IMR-90 (cell line): ENCODE measurements at regions not wholly inside any gene's neighbourhood (a gene's known extent, or its start where the extent isn't known, plus 50 kb on each side); places are given as distances from the start of the nearest gene placed in this dataset.

ENCODE experiments used
- ATAC-seq: fragments of 200-7000 bp; cut with Tn5 transposase; 2 replicates; pipeline ENCODE4 v1.9.1; 2020; ENCODE audit warnings: low read depth, mild to moderate bottlenecking, moderate library complexity
- BruUV-seq: library from RNA; stranded (reverse); fragments of 400-500 nt; replicated peaks from 2 replicates; lab custom pipeline; 2021; lab: Mats Ljungman, UMichigan
- CTCF ChIA-PET: fragments of 300-600 bp; formaldehyde crosslinking; extraction: SDS; loops from one replicate; lab custom pipeline; 2021; ENCODE audit warnings: antibody characterized with exemption; lab: Yijun Ruan, JAX
- POLR2A ChIA-PET: fragments of 300-600 bp; sonication (Branson Sonifier 250); formaldehyde crosslinking; loops from one replicate; lab custom pipeline; 2022; ENCODE audit warnings: antibody characterized with exemption; ENCODE audit not compliant: unreplicated experiment; lab: Charles Lee
- DNase-seq: peaks from one replicate; pipeline ENCODE4 v3.0.0; 2013
- H2AFZ ChIP-seq: replicated peaks from 2 replicates; pipeline ENCODE3; 2013; ENCODE audit warnings: low read length, mild to moderate bottlenecking; ENCODE audit not compliant: poor library complexity
- H2AK5ac ChIP-seq: 2 replicates; pipeline ENCODE4 v1.6.1; 2013; ENCODE audit warnings: low read depth, low read length, inconsistent platforms
- H2AK9ac ChIP-seq: replicated peaks from 2 replicates; pipeline ENCODE3; 2013; ENCODE audit warnings: mild to moderate bottlenecking, low read depth, low read length, moderate library complexity; ENCODE audit not compliant: poor library complexity
- H2BK120ac ChIP-seq: 2 replicates; pipeline ENCODE4 v1.6.1; 2013; ENCODE audit warnings: low read depth, low read length, inconsistent platforms
- H2BK15ac ChIP-seq: 3 replicates; pipeline ENCODE4 v1.6.1; 2013; ENCODE audit warnings: low read depth, low read length, inconsistent platforms
- H2BK20ac ChIP-seq: 2 replicates; pipeline ENCODE4 v1.6.1; 2013; ENCODE audit warnings: low read depth, mild to moderate bottlenecking, inconsistent platforms, low read length, moderate library complexity
- H2BK5ac ChIP-seq: 2 replicates; pipeline ENCODE4 v1.6.1; 2013; ENCODE audit warnings: mild to moderate bottlenecking, low read depth, low read length, inconsistent platforms; ENCODE audit not compliant: poor library complexity, severe bottlenecking
- H3K14ac ChIP-seq: replicated peaks from 2 replicates; pipeline ENCODE4 v1.6.1; 2013; ENCODE audit warnings: low read depth, low read length, inconsistent platforms
- H3K18ac ChIP-seq: 2 replicates; pipeline ENCODE4 v1.6.1; 2013; ENCODE audit warnings: low read depth, low read length, control low read depth
- H3K23ac ChIP-seq: 2 replicates; pipeline ENCODE4 v1.6.1; 2013; ENCODE audit warnings: low read depth, low read length, inconsistent platforms
- H3K27ac ChIP-seq: 2 replicates; pipeline ENCODE4 v1.5.1; 2013; ENCODE audit warnings: mild to moderate bottlenecking, control low read depth, low read length; ENCODE audit not compliant: insufficient read depth
- H3K27me3 ChIP-seq: 2 replicates; pipeline ENCODE4 v1.6.1; 2013; ENCODE audit warnings: low read length; ENCODE audit not compliant: control insufficient read depth, insufficient read depth
- H3K36me3 ChIP-seq: 2 replicates; pipeline ENCODE4 v1.6.1; 2013; ENCODE audit warnings: low read length, mixed read lengths; ENCODE audit not compliant: control insufficient read depth, insufficient read depth
- H3K4ac ChIP-seq: 2 replicates; pipeline ENCODE4 v1.6.1; 2013; ENCODE audit warnings: low read depth, low read length, inconsistent platforms
- H3K4me1 ChIP-seq: 2 replicates; pipeline ENCODE4 v1.6.1; 2013; ENCODE audit warnings: low read length, mixed read lengths; ENCODE audit not compliant: control insufficient read depth, insufficient read depth
- H3K4me2 ChIP-seq: 2 replicates; pipeline ENCODE4 v1.6.1; 2013; ENCODE audit warnings: low read depth, mild to moderate bottlenecking, control low read depth, low read length, moderate library complexity
- H3K4me3 ChIP-seq: 2 replicates; pipeline ENCODE4 v1.5.1; 2013; ENCODE audit warnings: low read depth, mild to moderate bottlenecking, control low read depth, low read length, moderate library complexity; ENCODE audit not compliant: insufficient read depth
- H3K56ac ChIP-seq: 2 replicates; pipeline ENCODE4 v1.6.1; 2013; ENCODE audit warnings: low read length, inconsistent platforms; ENCODE audit not compliant: insufficient read depth; ENCODE audit errors: extremely low read depth
- H3K79me1 ChIP-seq, 2 experiments: 2 replicates each; pipeline ENCODE4 v1.6.1; 2013; ENCODE audit warnings: low read length in 2 of 2, inconsistent platforms in 1 of 2, low read depth in 1 of 2
- H3K9ac ChIP-seq: 2 replicates; pipeline ENCODE4 v1.6.1; 2013; ENCODE audit warnings: low read depth, low read length, control low read depth
- H3K9me1 ChIP-seq: 2 replicates; pipeline ENCODE4 v1.6.1; 2013; ENCODE audit warnings: low read length, inconsistent platforms; ENCODE audit not compliant: insufficient read depth
- H3K9me3 ChIP-seq: 2 replicates; pipeline ENCODE4 v1.6.1; 2013; ENCODE audit warnings: low read length; ENCODE audit not compliant: control insufficient read depth, insufficient read depth
- H4K20me1 ChIP-seq: 2 replicates; pipeline ENCODE4 v1.6.1; 2013; ENCODE audit warnings: low read length, inconsistent platforms; ENCODE audit not compliant: insufficient read depth
- H4K5ac ChIP-seq: 2 replicates; pipeline ENCODE4 v1.6.1; 2013; ENCODE audit warnings: mild to moderate bottlenecking, low read depth, low read length, control low read depth
- H4K8ac ChIP-seq, 2 experiments: 2 replicates each; pipeline ENCODE4 v1.6.1; 2013; ENCODE audit warnings: low read depth in 2 of 2, low read length in 2 of 2, control low read depth in 1 of 2, inconsistent platforms in 1 of 2
- H4K91ac ChIP-seq: 2 replicates; pipeline ENCODE4 v1.6.1; 2013; ENCODE audit warnings: low read depth, low read length, inconsistent platforms; ENCODE audit not compliant: insufficient read depth
- BHLHE40 ChIP-seq: fragments of 150-350 bp; IDR thresholded peaks from 2 replicates; pipeline ENCODE4 v1.6.1; 2016; ENCODE audit warnings: mild to moderate bottlenecking, low read depth, low read length
- FOS ChIP-seq: fragments of 150-350 bp; IDR thresholded peaks from 2 replicates; pipeline ENCODE4 v1.6.1; 2016; ENCODE audit warnings: low read depth, low read length
- RCOR1 ChIP-seq: IDR thresholded peaks from 2 replicates; pipeline ENCODE4 v1.6.1; 2012; ENCODE audit warnings: mild to moderate bottlenecking, low read length, improper control_type of control experiment; ENCODE audit not compliant: insufficient replicate concordance
- USF2 ChIP-seq: fragments of 150-350 bp; IDR thresholded peaks from 2 replicates; pipeline ENCODE4 v1.6.1; 2017; ENCODE audit warnings: mild to moderate bottlenecking, antibody characterized with exemption, low read length, low read depth
- WGBS, 2 experiments: methylation state at CpG; one replicate each; pipeline versions ENCODE4 v1.1.5 to v1.1.7; 2013; ENCODE audit warnings: missing lambda C conversion rate in 2 of 2; ENCODE audit not compliant: insufficient read length in 1 of 2; ENCODE audit errors: extremely low coverage in 2 of 2; 5-methylcytosine and 5-hydroxymethylcytosine counted together
- dilution Hi-C: fragments of 300-500 bp; cut with HindIII; formaldehyde crosslinking; loops from one replicate; pipeline ENCODE4 v1.14.3; 2018; ENCODE audit warnings: low sequenced_read_pairs; ENCODE audit not compliant: unreplicated experiment
- in situ Hi-C: fragments of 300-500 bp; cut with MboI; formaldehyde crosslinking; loops from 3 replicates; pipeline ENCODE4 v1.14.3; 2019; ENCODE audit warnings: low sequenced_read_pairs, inconsistent platforms, mixed read lengths
- intact Hi-C: fragments of 100-400 bp; cut with micrococcal nuclease; formaldehyde crosslinking; loops from 2 replicates; pipeline ENCODE4 v1.10.0; 2022

DNA sequence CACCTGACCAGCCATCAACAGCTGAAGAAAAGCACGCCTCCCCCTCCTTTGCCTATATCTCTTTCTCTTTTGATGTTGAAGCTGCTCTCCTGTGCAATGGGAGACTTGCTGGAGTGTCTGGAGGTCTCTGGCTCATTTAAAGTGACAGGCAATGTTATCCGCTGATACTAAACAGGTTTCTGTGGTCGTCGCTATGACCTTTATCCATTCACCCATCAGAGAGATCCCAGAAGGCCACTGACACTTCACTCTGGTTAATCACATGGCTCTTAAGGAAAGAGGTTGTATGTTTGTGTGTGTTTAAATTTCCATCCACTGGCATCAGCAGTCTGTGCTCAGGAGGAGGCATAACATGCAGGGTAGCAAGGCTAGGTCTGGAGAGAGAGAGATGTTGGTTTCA lies 277.3 kb downstream of the MTX2 start:
- ATAC-seq (no peak), DNase-seq (no peak)
- no TSS peak for BruUV-seq
- H3K4me3 ChIP-seq = no peak overlapping the region
- no peaks in the 10 kb centered on the region for H3K4me1 ChIP-seq
- H3K36me3 ChIP-seq = no peaks in the 10 kb centered on the region
- H4K91ac ChIP-seq = no peak overlapping the region
- no peak overlapping the region for H2BK120ac ChIP-seq
- no peak overlapping the region for H2AK9ac ChIP-seq
- POLR2A ChIA-PET = no interaction called here
- WGBS, 2 experiments = no CpG with 5 or more reads among the region's 4 CpGs
- no peak overlapping the region for H2BK20ac ChIP-seq
- H3K18ac ChIP-seq = no peak overlapping the region
- H2BK5ac ChIP-seq = no peak overlapping the region
- dilution Hi-C loops (no loop called here), in situ Hi-C loops (no loop called here), intact Hi-C loops (no loop called here)
- no peaks in the 10 kb centered on the region for H3K79me1 ChIP-seq
- H3K4ac ChIP-seq = no peak overlapping the region
- H3K14ac ChIP-seq = no peak overlapping the region
- CTCF ChIA-PET = no interaction called here
- H4K20me1 ChIP-seq = no peaks in the 10 kb centered on the region
- peaks cover 28% of the 10 kb centered on the region for H3K27me3 ChIP-seq
- H4K8ac ChIP-seq = no peak overlapping the region
- no peak for TF ChIP-seq USF2
- TF ChIP-seq RCOR1 = no peak
- TF ChIP-seq BHLHE40 = no peak
- TF ChIP-seq FOS = no peak
- no peak overlapping the region for H3K27ac ChIP-seq
- H3K9me3 ChIP-seq = no peaks in the 10 kb centered on the region
- H3K9ac ChIP-seq = no peak overlapping the region
- H3K23ac ChIP-seq = no peak overlapping the region
- H4K5ac ChIP-seq = no peak overlapping the region
- H3K9me1 ChIP-seq = no peaks in the 10 kb centered on the region
- no peak overlapping the region for H3K56ac ChIP-seq
- no peak overlapping the region for H2AK5ac ChIP-seq
- no peak overlapping the region for H3K4me2 ChIP-seq
- H2AFZ ChIP-seq = no peak overlapping the region
- H2BK15ac ChIP-seq = no peak overlapping the region
